Activated B cell treated with CpG ODN at 0.5 μM for 24 hours (primary cell): ENCODE measurements at regions not wholly inside any gene's neighbourhood (a gene's known extent, or its start where the extent isn't known, plus 50 kb on each side); places are given as distances from the start of the nearest gene placed in this dataset.

ENCODE experiments used
- ATAC-seq: fragments of 200-7000 bp; cut with Tn5 transposase; one replicate; pipeline ENCODE4 v1.10.0; 2021; ENCODE audit warnings: low read depth, mild to moderate bottlenecking, moderate library complexity
- CTCF ChIA-PET: fragments of 350-600 bp; sonication (Branson Sonifier 250); formaldehyde crosslinking; loops from one replicate; lab custom pipeline; 2021; ENCODE audit warnings: antibody characterized with exemption; lab: Charles Lee
- POLR2A ChIA-PET: fragments of 350-600 bp; sonication (Branson Sonifier 250); formaldehyde crosslinking; loops from one replicate; lab custom pipeline; 2021; ENCODE audit warnings: antibody characterized with exemption; lab: Charles Lee
- DNase-seq: peaks from one replicate; pipeline ENCODE4 v3.0.0; 2022
- H3K27ac Mint-ChIP-seq: one replicate; pipeline ENCODE4 v1.8.0; 2020; ENCODE audit warnings: mixed read lengths
- H3K27me3 Mint-ChIP-seq: one replicate; pipeline ENCODE4 v1.8.0; 2021; ENCODE audit warnings: mixed read lengths
- H3K36me3 Mint-ChIP-seq: one replicate; pipeline ENCODE4 v1.8.0; 2021; ENCODE audit warnings: low read depth, mixed read lengths
- H3K4me1 Mint-ChIP-seq: one replicate; pipeline ENCODE4 v1.8.0; 2021; ENCODE audit warnings: mixed read lengths
- H3K4me3 Mint-ChIP-seq: one replicate; pipeline ENCODE4 v1.8.0; 2020; ENCODE audit warnings: mild to moderate bottlenecking, mixed read lengths
- H3K9me3 Mint-ChIP-seq: one replicate; pipeline ENCODE4 v1.8.0; 2020; ENCODE audit warnings: mixed read lengths
- intact Hi-C: fragments of 100-400 bp; cut with micrococcal nuclease; formaldehyde crosslinking; loops from one replicate; pipeline ENCODE4 v1.15.1; 2024
- TF ChIP-seq, protein P1 (sequence below): fragments of 200-600 bp; IDR thresholded peaks from one replicate; pipeline ENCODE4 v1.8.0; 2022; ENCODE audit warnings: antibody characterized with exemption, mild to moderate bottlenecking

DNA sequence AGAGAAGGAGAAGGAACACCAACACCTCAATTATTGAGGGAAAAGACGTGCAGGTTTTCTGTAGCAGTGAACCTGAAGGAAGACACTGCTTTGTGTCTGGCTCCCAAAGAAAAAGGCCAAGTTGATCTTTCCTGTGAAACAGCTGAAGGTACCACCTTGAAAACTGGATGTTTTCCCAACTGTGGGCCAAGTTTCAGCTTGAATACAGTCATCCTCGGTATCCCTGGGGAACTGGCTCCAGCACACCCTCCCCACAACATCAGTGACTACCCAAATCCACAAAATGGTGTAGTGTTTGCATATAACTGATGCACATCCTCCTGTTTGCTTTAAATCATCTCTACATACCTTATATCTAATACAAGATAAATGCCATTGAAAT lies 297.0 kb upstream of the PITRM1 start:
- intact Hi-C loops: no loop called here
- no peaks in the 10 kb centered on the region for H3K9me3 Mint-ChIP-seq
- DNase-seq (no peak), ATAC-seq (no peak)
- H3K4me3 Mint-ChIP-seq: no peak overlapping the region
- no peak overlapping the region for H3K27ac Mint-ChIP-seq
- POLR2A ChIA-PET: no interaction called here
- H3K27me3 Mint-ChIP-seq: no peaks in the 10 kb centered on the region
- H3K36me3 Mint-ChIP-seq: no peaks in the 10 kb centered on the region
- peaks cover 22% of the 10 kb centered on the region for H3K4me1 Mint-ChIP-seq
- TF ChIP-seq, protein P1, sequence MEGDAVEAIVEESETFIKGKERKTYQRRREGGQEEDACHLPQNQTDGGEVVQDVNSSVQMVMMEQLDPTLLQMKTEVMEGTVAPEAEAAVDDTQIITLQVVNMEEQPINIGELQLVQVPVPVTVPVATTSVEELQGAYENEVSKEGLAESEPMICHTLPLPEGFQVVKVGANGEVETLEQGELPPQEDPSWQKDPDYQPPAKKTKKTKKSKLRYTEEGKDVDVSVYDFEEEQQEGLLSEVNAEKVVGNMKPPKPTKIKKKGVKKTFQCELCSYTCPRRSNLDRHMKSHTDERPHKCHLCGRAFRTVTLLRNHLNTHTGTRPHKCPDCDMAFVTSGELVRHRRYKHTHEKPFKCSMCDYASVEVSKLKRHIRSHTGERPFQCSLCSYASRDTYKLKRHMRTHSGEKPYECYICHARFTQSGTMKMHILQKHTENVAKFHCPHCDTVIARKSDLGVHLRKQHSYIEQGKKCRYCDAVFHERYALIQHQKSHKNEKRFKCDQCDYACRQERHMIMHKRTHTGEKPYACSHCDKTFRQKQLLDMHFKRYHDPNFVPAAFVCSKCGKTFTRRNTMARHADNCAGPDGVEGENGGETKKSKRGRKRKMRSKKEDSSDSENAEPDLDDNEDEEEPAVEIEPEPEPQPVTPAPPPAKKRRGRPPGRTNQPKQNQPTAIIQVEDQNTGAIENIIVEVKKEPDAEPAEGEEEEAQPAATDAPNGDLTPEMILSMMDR: no peak
- CTCF ChIA-PET: no interaction called here

DNA sequence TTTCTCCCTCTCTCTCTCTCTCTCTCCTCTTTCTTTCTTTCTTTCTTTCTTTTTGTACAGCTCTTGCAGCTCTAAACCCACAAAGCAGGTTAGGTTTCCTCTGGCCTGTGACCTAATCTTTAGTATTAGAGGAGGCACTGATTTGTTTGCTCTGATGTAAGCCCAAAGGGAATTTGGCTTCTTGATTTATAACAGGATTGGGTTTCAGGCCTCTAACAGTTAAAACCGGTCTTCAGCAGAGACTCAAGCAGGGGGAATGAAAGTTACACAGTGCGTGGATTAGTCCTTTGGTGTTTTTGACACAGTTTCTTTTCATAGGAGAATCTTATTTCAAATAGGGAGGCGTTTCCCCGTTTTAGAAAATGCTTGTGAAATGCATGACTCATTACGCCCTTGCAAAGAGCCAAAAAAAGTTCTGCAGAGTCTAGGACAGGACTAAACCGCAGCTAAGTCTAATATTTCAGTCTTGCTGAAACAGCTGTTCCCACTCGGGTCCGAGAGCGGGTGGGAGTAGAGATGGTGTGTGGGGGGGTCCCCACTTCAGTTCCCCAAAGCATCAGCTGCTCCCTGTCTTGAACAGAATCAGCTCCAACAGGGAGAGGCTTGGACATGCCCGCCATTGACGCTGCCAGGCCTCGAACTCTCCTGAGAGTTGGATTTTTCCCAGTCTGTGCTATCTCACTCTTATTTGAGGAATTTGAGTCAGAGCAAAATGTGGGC lies 296.5 kb upstream of the PITRM1 start:
- no peak overlapping the region for H3K27ac Mint-ChIP-seq
- H3K27me3 Mint-ChIP-seq: no peaks in the 10 kb centered on the region
- ATAC-seq (no peak), DNase-seq (no peak)
- H3K9me3 Mint-ChIP-seq: no peaks in the 10 kb centered on the region
- peaks cover 22% of the 10 kb centered on the region for H3K4me1 Mint-ChIP-seq
- no peaks in the 10 kb centered on the region for H3K36me3 Mint-ChIP-seq
- ChIA-PET POLR2A (no interaction called here), CTCF (no interaction called here)
- TF ChIP-seq, protein P1: no peak
- intact Hi-C loops: no loop called here
- no peak overlapping the region for H3K4me3 Mint-ChIP-seq

DNA sequence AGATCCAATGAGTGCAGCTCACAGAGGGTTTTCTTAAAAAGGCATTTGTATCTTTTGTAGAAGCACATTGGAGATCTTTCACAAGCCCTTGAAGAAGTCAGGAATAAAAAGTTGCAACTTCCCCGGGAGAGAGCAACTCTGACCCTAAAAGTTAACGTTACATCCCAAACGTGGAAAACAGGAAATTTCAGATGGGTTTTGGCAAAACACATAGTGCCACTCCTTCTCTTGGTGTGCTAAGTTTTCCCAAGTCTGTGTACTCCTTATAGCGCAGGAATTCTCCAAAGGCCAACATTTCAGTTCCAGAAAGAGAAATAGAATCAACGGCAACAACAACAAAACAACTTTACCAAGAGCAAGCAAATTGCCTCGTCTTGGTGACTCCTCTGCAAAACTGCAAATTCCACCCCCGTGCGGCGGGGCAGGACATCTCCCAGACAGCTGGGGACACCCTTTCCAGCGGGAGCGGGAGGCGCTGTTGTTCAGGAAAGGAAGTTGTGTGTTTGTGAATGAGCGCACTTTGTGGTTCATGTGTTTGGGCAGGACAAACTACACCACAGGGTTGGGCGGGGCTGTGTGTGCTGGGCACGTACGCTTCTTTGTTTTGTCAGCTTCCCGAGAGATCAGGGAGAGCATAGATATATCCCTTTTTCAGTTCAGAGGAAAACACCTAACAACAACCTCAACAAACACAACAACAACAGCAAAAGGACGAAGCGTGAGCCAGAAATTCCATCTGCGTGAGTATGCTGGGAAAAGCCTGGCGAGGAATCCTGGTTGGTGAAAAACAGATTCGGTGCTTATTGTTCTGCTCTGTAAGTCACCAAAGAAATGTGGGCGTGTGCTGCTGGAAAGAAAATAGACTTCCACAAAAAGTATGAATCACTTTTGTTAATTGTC lies 294.7 kb upstream of the PITRM1 start:
- Mint-ChIP-seq H3K9me3 (no peaks in the 10 kb centered on the region), H3K36me3 (no peaks in the 10 kb centered on the region), H3K27ac (no peak overlapping the region), H3K4me1 (peaks cover 13% of the 10 kb centered on the region), H3K27me3 (no peaks in the 10 kb centered on the region), H3K4me3 (no peak overlapping the region)
- CTCF ChIA-PET: no interaction called here
- POLR2A ChIA-PET: no interaction called here
- no peak for ATAC-seq
- intact Hi-C loops: no loop called here
- TF ChIP-seq, protein P1: no peak
- DNase-seq: no peak

DNA sequence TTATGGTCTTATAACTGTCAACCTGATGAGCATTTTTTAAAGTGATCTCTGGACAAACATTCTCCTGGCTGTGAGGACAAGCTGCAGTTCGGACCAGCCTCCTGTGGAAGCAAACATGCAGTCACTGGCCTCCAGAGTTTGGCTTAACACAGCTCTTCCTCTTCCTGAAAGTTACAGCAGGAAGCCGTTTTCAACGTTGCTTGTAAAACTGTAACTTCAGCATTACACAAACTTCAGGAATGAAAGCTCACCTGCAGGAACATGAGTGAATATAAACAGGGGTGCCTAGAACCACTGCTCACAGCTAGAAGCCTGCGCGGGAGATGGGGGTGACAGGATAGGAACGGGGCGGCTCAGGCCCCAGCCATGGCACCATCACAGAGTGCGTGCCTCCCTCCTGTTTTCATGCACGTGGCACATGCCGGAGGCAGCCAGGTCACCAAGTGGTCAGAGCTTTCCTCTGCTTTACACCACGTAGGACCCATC lies 292.9 kb upstream of the PITRM1 start:
- ATAC-seq (no peak), DNase-seq (no peak)
- CTCF ChIA-PET: no interaction called here
- no peaks in the 10 kb centered on the region for H3K9me3 Mint-ChIP-seq
- intact Hi-C loops: no loop called here
- H3K27ac Mint-ChIP-seq: no peak overlapping the region
- peaks cover 6% of the 10 kb centered on the region for H3K4me1 Mint-ChIP-seq
- no peak overlapping the region for H3K4me3 Mint-ChIP-seq
- POLR2A ChIA-PET: no interaction called here
- H3K36me3 Mint-ChIP-seq: no peaks in the 10 kb centered on the region
- TF ChIP-seq, protein P1: no peak
- no peaks in the 10 kb centered on the region for H3K27me3 Mint-ChIP-seq

DNA sequence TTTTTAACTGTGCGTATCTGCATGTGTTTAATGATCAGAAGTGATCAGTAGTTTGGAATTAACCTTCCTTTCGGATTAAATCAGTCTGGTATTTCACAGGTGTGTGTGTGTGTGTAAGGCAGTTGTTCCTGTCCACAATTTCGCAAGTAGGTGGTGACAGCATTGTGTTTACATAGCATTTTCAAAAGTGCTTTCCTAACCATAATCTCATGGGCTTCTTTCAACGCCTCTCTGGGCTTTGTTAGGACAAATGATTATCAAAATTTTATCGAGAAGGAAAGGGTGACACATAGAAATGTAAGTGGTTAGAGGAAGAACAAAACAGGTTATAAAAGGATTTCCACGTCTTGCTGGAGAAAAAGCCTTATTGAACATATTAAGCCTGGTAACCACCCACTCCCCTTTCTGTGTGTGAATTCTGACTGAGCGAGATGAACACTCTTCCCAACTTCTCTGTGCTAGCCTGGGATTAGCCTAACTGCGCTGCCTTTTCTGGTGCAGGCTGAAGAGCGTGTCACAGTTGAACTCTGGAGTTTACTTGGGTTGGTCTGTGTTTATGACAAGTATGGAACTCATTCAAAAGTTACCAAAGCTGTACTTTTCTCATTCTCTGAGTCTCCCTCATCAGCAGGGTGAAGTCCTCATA lies 292.3 kb upstream of the PITRM1 start:
- TF ChIP-seq, protein P1: no peak
- POLR2A ChIA-PET: no interaction called here
- CTCF ChIA-PET: no interaction called here
- intact Hi-C loops: no loop called here
- DNase-seq (no peak), ATAC-seq (no peak)
- Mint-ChIP-seq H3K27ac (no peak overlapping the region), H3K27me3 (no peaks in the 10 kb centered on the region), H3K36me3 (no peaks in the 10 kb centered on the region), H3K4me3 (no peak overlapping the region), H3K4me1 (peaks cover 6% of the 10 kb centered on the region), H3K9me3 (no peaks in the 10 kb centered on the region)
